Fibroblast of skin of left biceps (primary cell): ENCODE measurements at regions not wholly inside any gene's neighbourhood (a gene's known extent, or its start where the extent isn't known, plus 50 kb on each side); places are given as distances from the start of the nearest gene placed in this dataset.
"Not testable (repeated sequence)": the region's sequence is repeated elsewhere in the genome, so short reads cannot be mapped to it uniquely, and the experiment has no call there.

Source experiments
- DNase-seq, 2 experiments: peaks; one replicate each; pipeline ENCODE4 v3.0.0-alpha.2; 2013; ENCODE audit warnings: low read depth in 2 of 2

GRCh38 chr16:14002416-14002990 is 68.6 kb upstream of the MRTFB start:
- no peak for DNase-seq

DNA sequence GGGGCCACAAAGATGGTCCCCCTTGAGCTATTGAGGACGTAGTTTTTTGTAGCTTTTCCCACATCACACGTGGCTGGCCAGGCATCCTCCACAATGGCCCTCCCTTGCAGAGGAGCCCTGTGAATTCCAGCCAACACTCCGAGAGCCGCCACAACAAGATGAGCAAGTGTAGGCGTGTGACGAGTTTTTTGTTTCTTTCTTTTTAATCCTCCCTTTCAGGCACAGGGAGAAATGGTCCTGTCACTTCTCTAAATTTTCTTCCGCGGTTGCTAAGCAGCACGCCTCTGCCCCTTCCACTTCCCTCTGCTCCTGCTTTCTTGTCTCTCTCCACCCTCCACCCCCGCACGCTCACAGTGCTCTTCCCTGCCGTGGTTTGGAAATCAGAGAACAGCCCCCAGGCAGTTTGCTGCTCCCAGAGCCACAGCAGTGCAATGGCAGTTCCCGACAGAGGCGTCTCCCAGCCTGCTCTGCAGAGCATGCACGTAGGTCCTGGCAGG is 68.0 kb upstream of the MRTFB start:
- DNase-seq, result peak in 1 of 2 experiments; percentile 20

GRCh38 chr16:14004031-14004728 is 66.9 kb upstream of the MRTFB start:
- DNase-seq, result no peak

DNA sequence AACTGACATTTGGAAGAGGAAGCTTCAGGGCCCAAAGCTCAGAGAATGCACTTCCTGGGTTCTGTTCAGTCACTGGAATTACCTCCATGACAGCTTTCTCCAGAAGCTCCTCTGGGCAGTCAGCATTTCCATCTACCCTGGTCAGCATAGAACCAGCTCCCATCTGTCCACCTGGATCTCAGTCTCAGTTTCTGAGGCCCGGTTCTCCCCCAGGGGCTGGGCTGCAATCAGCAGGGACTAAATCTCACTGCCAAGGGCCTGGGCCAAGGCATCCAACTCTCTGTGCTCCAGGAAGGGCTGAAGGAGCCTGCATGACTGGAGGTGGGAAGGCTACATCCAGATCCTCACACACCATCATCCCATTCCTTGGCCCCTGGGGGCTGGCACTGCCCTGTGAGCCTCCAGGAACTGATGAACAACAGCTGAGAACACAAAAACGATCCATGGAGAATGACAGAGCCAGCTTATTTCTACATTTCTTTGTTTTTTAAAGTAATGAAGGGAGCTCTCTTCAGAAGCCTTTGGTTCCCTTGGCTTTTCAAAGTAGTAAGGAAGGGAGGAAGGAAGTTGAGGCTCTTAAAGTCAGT is 66.3 kb upstream of the MRTFB start:
- DNase-seq, result no peak

GRCh38 chr16:14005335-14005734 is 65.8 kb upstream of the MRTFB start:
- no peak for DNase-seq

- DNase-seq, result peak; percentile 94 to 97
These were observed 63.7 kb upstream of the MRTFB start for GRCh38 chr16:14007450-14007849.

- no peak for DNase-seq
These were observed 60.1 kb upstream of the MRTFB start for GRCh38 chr16:14011001-14011400.

DNA sequence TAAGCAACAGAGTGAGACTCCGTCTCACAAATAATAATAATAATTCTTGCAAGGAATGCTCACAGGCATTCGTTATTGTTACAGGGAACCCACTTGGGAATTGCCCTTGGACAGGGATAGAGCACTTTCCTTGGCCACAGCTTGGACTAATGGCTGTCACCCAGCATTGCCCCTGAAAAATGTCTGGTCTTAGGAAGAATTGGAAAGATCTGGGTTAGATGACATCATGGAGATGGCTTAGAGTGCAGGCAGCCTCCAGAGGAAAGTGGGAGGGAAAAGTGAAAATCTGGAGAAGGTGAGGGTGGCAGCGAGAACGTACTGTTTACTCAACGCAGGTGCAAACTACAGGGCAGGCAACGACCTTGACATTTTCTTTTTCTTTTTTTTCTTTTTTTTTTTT is 59.3 kb upstream of the MRTFB start:
- no peak for DNase-seq

DNA sequence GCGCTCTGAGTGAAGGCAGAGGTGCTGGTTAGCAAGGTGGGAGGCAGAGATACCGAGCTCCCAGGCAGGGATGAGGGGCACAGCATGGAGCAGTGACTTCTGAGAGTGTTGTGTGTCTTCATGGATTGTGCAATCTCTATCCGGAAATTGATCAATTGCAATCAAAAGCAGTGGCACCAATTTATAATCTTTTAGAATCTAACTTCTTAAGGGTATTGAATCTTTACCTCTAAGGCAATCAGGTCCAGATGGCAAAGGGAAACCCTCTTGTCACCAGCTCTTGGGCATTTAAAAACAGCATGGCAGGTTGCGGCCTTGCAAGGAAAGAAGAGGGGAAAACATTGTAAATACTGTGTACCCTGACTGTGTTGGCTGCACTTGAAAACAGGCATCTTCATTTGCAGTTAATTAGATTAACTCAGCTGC is 58.0 kb upstream of the MRTFB start:
- no peak for DNase-seq

- peak; percentile 85 for DNase-seq
These were observed 57.4 kb upstream of the MRTFB start for GRCh38 chr16:14013571-14014283.

DNA sequence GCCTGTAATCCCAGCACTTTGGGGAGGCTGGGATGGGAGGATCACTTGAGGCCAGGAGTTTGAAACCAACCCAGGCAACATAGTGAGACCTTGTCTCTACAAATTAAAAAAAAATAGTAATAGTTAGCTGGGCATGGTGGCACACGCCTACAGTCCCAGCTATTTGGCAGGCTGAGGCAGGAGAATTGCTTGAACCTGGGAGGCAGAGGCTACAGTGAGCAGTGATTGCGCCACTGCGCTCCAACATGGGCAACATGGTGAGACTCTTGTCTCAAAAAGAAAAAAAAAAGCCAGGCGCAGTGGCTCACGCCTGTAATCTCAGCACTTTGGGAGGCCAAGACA is 56.9 kb upstream of the MRTFB start:
- DNase-seq, result no peak

- no peak for DNase-seq
These were observed 56.1 kb upstream of the MRTFB start for GRCh38 chr16:14015033-14015432.

DNA sequence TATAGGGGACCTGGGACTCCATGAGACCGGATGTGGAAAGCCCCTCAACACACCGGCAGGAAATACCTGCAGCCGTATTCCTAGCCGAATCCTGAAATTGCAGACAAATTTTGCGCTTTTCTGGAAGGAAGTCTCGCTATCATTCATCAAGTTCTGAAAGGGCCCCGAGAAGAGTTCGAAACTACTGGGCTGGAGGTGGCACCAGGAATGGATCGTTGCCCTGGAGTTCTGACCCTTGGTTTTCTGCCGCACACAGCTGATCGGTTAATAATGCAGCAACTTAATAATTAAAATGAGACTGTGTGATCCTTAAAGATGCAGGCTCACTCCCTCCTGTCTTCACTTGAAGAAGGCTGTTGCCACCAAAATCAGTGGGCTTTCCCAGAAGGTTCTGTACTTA is 55.7 kb upstream of the MRTFB start:
- no peak for DNase-seq

DNA sequence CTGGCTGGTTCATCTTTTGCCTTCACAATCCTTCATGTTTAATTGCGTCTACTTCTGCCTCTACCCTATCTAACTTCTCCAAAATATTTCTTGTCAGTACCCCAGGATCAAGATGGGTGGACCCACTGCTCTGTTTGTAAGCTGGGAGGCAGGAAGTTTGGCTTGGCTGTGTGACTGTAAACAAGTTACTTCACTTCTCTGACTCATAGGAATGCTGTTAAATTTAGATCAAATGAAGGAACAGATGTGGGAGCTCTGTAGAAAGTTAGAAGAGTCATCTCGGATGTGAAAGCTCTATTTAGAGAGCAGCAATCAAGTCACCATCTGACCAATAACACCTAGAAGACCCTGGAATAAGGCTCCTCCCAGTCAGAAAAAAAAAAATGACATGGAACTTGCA is 55.2 kb upstream of the MRTFB start:
- peak; percentile 46 to 47 for DNase-seq

- not testable (repeated sequence) for DNase-seq
These were observed 54.8 kb upstream of the MRTFB start for GRCh38 chr16:14016362-14016761.

- no peak for DNase-seq
These were observed 53.2 kb upstream of the MRTFB start for GRCh38 chr16:14017886-14018285.

GRCh38 chr16:14018851-14019250 is 52.3 kb upstream of the MRTFB start:
- DNase-seq, result no peak

GRCh38 chr16:14020141-14020540 is 51.0 kb upstream of the MRTFB start:
- no peak for DNase-seq
